ENCODE measurements at regions not wholly inside any gene's neighbourhood (a gene's known extent, or its start where the extent isn't known, plus 50 kb on each side); places are given as distances from the start of the nearest gene placed in this dataset.
"Not testable (repeated sequence)": the region's sequence is repeated elsewhere in the genome, so short reads cannot be mapped to it uniquely, and the experiment has no call there.

DNA sequence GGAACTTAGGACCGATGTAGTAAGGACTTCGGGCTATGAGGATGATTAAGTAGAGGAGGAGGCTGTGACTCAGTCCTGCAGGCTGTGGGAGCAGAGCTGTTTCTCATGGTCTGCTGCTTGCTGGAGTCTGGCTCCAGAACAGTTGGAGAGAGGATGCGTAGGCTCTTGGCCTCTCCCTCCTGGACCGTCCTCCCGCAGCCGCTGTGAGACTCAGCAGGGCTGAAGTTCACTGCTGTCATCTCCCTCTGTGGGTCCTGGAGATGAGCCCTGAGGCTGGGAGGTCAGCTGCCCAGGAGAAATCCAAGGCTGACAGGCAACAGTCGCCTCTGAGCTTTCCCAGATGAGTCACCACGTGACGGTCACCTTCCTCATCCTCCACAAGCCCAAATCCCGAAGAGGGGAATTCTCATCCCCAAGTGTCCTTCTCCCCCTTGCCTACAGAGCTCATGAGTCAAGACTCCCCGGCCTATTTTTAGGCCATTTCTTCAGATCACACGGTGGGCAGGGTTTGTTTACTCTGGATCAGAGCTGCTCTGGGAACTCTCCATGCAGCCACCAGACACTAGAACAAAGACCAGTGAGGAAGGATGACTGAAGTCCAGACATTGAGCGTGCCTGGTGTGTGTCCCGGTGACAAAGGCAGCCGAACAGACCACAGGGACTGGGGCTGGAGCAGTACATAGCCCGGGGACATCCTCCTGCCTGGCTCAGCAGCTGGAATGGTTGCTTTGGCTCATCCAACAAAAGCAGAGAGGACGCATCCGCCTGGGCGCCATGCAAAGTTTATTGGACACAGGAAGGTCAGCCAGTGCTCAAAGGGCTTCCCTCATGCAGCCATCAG, 137.3 kb upstream of the ZNF469 start:
- POLR2A ChIA-PET; H3K27ac Mint-ChIP-seq; H3K27me3 Mint-ChIP-seq; H3K9me3 Mint-ChIP-seq; DNase-seq; H3K36me3 Mint-ChIP-seq; ATAC-seq (ENCODE audit: low read depth); H3K4me3 Mint-ChIP-seq; H3K4me1 Mint-ChIP-seq: not testable (repeated sequence)

DNA sequence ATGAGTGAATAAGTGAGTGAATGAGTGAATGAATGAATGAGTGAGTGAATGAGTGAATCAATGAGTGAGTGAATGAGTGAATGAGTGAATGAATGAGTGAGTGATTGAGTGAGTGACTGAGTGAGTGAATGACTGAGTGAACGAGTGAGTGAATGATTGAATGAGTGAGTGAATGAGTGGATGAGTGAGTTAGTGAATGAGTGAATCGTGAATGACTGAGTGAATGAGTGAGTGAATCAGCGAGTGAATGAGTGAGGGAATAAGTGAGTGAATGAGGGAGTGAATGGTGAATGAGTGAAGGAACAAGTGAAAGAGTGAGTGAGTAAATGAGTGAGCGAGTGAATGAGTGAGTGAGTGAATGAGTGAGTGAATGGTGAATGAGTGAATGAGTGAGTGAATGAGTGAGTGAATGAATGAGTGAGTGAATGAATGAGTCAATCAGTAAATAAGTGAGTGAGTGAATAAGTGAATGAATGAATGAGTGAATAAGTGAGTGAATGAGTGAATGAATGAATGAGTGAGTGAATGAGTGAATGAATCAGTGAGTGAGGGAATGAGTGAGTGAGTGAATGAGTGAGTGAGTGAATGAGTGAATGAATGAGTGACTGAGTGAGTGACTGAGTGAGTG, 135.7 kb upstream of the ZNF469 start:
- H3K9me3 Mint-ChIP-seq, result not testable (repeated sequence)

DNA sequence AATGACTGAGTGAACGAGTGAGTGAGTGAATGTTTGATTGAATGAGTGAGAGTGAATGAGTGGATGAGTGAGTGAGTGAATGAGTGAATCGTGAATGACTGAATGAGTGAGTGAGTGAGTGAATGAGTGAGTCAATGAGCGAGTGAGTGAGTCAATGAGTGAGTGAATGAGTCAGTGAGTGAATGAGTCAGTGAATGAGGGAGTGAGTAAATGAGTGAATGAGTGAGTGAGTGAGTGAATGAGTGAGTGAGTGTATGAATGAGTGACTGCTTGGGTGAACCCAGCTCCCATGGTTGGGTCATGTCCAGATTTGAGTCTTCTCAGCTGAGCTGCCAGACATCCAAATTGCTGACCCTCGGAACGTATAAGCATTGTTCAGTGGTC, 135.2 kb upstream of the ZNF469 start:
- POLR2A ChIA-PET; ATAC-seq (ENCODE audit: low read depth); H3K27ac Mint-ChIP-seq; H3K4me3 Mint-ChIP-seq; DNase-seq; H3K27me3 Mint-ChIP-seq; H3K9me3 Mint-ChIP-seq; H3K4me1 Mint-ChIP-seq; H3K36me3 Mint-ChIP-seq: not testable (repeated sequence)

More for the DNA sequence above, 135.7 kb upstream of the ZNF469 start:
- H3K36me3 Mint-ChIP-seq; ATAC-seq (ENCODE audit: low read depth); POLR2A ChIA-PET; H3K27ac Mint-ChIP-seq; H3K4me1 Mint-ChIP-seq; DNase-seq; H3K27me3 Mint-ChIP-seq; H3K4me3 Mint-ChIP-seq: not testable (repeated sequence)

DNA sequence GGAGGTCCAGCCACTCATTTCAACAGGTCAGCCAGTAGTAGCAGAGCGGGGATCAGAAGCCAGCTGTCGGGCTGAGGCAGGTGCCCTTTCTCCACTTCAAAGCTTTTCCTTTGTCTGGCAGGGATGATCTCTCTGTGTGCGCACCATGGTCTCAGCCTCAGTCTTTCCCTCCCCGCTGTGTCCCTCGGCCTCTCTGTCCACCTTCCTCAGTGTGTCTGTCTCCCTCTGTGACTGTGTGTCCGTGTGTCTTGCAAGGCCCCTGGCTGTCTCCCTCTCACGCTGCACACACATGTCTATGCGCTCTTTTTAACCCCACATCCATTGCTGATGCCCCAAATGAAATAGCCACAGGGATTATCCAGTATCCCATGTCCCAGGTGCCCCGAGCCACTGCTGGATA, 134.0 kb upstream of the ZNF469 start:
- H3K27me3 Mint-ChIP-seq; H3K4me3 Mint-ChIP-seq; H3K36me3 Mint-ChIP-seq; H3K27ac Mint-ChIP-seq; H3K4me1 Mint-ChIP-seq; DNase-seq; H3K9me3 Mint-ChIP-seq; ATAC-seq (ENCODE audit: low read depth); POLR2A ChIA-PET: not testable (repeated sequence)

- ATAC-seq (ENCODE audit: low read depth); H3K4me1 Mint-ChIP-seq; H3K36me3 Mint-ChIP-seq; POLR2A ChIA-PET; H3K4me3 Mint-ChIP-seq; H3K9me3 Mint-ChIP-seq; H3K27me3 Mint-ChIP-seq; H3K27ac Mint-ChIP-seq; DNase-seq: not testable (repeated sequence)
These were observed 132.4 kb upstream of the ZNF469 start for GRCh38 chr16:88250381-88250780.

GRCh38 chr16:88252057-88252794, 130.5 kb upstream of the ZNF469 start:
- not testable (repeated sequence) for H3K27ac Mint-ChIP-seq

GRCh38 chr16:88258141-88258540, 124.6 kb upstream of the ZNF469 start:
- H3K9me3 Mint-ChIP-seq; H3K4me1 Mint-ChIP-seq; H3K27ac Mint-ChIP-seq; H3K4me3 Mint-ChIP-seq; H3K36me3 Mint-ChIP-seq; DNase-seq; ATAC-seq (ENCODE audit: low read depth); POLR2A ChIA-PET: not testable (repeated sequence)
- H3K27me3 Mint-ChIP-seq, result peaks cover 31% of the 10 kb centered on the region

More at GRCh38 chr16:88252057-88252794, 130.5 kb upstream of the ZNF469 start:
- H3K4me3 Mint-ChIP-seq; POLR2A ChIA-PET; ATAC-seq (ENCODE audit: low read depth); H3K4me1 Mint-ChIP-seq; H3K9me3 Mint-ChIP-seq; DNase-seq; H3K36me3 Mint-ChIP-seq: not testable (repeated sequence)
- H3K27me3 Mint-ChIP-seq, result peaks cover 15% of the 10 kb centered on the region

DNA sequence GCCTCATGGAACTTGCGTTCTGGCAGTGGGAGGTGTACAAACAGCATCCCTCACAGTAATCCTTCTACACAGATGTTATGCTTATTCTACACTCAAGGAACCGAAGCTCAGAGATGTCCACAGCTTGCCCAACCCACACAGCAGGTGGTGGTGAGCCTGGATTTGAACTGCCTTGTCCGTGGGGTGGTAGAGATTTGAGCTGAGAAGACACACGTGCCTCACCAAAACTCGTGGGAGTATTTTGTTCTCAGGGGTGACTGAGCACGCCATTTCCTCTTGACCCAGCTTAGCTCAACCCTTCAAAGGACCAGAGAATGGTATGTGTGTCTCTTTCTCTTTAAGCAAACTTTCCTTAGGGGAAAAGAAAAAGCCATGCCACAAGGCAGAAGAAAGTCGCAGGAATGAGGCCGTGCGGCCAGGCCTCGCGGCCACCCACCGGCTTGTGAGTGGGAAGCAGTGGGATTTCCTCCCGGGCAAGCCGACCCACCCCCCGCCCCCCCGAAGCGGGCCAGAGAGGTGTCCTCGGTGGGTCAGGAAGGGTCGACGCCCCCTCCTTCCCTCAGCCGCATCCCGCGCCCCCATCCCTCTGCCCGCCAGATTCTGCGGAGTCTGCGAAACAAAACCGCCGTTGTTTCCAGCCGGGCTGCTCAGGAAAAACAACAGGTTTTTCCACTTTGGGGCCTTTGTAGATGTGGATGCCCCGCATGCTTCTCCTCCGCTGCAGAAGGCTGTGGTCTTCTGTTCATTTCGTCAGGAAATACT, 123.8 kb upstream of the ZNF469 start:
- H3K4me1 Mint-ChIP-seq; H3K27ac Mint-ChIP-seq; DNase-seq; H3K4me3 Mint-ChIP-seq; POLR2A ChIA-PET; ATAC-seq (ENCODE audit: low read depth); H3K9me3 Mint-ChIP-seq; H3K36me3 Mint-ChIP-seq: not testable (repeated sequence)
- peaks cover 29% of the 10 kb centered on the region for H3K27me3 Mint-ChIP-seq

- DNase-seq; H3K36me3 Mint-ChIP-seq; ATAC-seq (ENCODE audit: low read depth); H3K4me1 Mint-ChIP-seq; H3K9me3 Mint-ChIP-seq; POLR2A ChIA-PET; H3K4me3 Mint-ChIP-seq; H3K27ac Mint-ChIP-seq: not testable (repeated sequence)
- peaks cover 30% of the 10 kb centered on the region for H3K27me3 Mint-ChIP-seq
These were observed 123.2 kb upstream of the ZNF469 start for GRCh38 chr16:88259538-88259937.

DNA sequence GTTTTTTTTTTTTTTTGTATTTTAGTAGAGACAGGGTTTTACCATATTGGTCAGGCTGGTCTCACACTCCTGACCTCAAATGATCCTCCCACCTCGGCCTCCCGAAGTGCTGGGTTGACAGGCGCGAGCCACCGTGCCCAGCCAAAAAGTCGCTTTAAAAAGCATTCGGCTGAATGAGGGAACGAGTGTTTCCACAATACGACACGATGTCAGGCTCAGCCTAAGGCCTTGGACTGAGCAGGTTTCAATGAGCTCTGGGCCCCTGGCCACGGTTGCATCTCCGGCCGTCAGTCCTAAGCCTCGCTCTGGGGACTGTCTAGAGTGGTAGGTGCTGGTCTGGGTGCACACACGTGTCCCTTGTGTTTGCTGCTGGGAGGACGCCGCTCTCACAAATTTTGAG, 122.6 kb upstream of the ZNF469 start:
- ATAC-seq (ENCODE audit: low read depth); H3K27ac Mint-ChIP-seq; H3K9me3 Mint-ChIP-seq: not testable (repeated sequence)

DNA sequence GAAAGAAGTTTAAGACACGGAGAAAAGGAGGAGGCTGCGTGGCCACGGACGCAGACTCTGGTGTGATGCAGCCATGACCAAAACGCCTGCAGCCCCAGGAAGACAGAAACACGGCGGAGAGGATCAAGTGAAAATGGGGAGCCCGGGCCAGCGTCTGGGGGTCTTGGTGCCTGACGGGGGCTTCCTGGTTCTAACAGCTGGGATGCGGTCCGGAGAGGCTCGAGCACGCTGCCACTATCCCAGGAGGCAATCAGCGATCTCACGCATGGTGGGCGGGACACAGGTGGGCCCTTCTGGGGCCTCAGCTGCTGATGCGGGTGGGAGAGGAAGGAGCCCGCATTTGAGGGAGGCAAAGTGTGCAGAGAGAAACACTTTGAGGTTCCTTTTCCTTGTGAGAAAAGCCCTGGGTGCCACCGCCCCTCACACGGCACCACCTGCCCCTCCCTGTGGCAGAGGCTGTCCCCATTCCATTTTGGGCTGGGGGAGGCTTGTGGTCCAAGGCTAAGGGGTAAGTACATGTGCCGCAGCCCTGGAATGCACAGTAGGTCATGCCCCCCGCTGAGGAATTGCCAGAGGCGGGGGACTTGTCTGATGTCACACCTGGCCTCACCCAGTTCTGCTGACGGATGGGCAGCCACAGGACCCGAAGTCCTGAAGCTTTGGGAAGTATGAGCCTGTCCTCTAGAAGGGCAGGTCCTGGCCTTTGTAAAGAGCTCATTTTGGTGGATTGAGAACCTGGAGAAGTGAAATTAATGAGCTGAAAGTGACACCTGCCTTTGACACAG, 121.7 kb upstream of the ZNF469 start:
- H3K9me3 Mint-ChIP-seq; ATAC-seq (ENCODE audit: low read depth); DNase-seq; H3K4me1 Mint-ChIP-seq; POLR2A ChIA-PET; H3K36me3 Mint-ChIP-seq; H3K4me3 Mint-ChIP-seq; H3K27ac Mint-ChIP-seq: not testable (repeated sequence)
- H3K27me3 Mint-ChIP-seq, result peaks cover 27% of the 10 kb centered on the region

More for the DNA sequence above, 122.6 kb upstream of the ZNF469 start:
- peaks cover 30% of the 10 kb centered on the region for H3K27me3 Mint-ChIP-seq
- POLR2A ChIA-PET, H3K36me3 Mint-ChIP-seq, DNase-seq, H3K4me1 Mint-ChIP-seq, H3K4me3 Mint-ChIP-seq: not testable (repeated sequence)

DNA sequence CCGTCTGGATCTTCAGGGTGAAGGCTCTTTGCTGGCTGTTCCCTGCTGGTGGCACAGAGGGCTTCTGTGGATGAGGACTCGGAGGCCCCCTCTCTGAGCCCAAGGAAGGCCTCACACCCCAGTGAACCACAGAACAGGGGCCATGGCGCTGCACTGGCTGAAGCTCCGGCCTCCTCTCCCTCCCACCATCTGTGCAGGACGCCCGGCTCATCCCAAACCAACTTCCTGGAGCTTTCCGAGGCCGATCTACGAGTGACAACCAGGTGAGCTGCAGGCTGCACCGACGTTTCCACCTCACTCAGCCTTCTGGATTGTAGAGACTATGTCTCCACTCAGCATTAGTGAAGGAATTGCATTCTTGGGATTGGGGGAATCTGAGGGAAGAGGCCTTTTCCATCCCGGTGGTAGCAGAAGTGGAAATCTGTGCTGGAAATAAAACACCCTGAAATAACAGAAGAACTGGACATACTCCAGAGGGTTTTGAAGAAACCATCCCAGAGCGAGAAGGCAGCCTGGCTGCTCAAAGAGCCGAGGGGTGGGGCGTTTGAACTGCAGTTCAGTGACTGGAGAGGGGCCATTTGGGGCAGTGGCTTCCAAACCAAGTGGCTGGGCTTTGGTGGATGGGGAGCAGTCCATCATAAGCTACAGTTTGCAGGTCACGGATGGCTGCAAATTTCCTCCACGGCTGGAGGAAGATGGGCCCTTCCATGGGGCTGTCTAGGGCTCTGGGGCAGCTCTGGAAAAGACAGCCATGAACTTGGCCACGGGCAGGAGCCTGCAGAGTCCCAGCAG, 120.7 kb upstream of the ZNF469 start:
- ATAC-seq (ENCODE audit: low read depth); POLR2A ChIA-PET; H3K4me3 Mint-ChIP-seq; H3K4me1 Mint-ChIP-seq; H3K36me3 Mint-ChIP-seq; H3K9me3 Mint-ChIP-seq; H3K27ac Mint-ChIP-seq; DNase-seq: not testable (repeated sequence)
- peaks cover 26% of the 10 kb centered on the region for H3K27me3 Mint-ChIP-seq

Data from activated naive CD8-positive, alpha-beta T cell treated with anti-CD3 and anti-CD28 coated beads, Interleukin-2, amount 10 ng/mL, durations not matched to agents 7 days and 5 days (primary cell).